ENCODE measurements at regions not wholly inside any gene's neighbourhood (a gene's known extent, or its start where the extent isn't known, plus 50 kb on each side); places are given as distances from the start of the nearest gene placed in this dataset.
A peak's percentile ranks its signal among the peaks of the same experiment; 100 is the strongest.

DNA sequence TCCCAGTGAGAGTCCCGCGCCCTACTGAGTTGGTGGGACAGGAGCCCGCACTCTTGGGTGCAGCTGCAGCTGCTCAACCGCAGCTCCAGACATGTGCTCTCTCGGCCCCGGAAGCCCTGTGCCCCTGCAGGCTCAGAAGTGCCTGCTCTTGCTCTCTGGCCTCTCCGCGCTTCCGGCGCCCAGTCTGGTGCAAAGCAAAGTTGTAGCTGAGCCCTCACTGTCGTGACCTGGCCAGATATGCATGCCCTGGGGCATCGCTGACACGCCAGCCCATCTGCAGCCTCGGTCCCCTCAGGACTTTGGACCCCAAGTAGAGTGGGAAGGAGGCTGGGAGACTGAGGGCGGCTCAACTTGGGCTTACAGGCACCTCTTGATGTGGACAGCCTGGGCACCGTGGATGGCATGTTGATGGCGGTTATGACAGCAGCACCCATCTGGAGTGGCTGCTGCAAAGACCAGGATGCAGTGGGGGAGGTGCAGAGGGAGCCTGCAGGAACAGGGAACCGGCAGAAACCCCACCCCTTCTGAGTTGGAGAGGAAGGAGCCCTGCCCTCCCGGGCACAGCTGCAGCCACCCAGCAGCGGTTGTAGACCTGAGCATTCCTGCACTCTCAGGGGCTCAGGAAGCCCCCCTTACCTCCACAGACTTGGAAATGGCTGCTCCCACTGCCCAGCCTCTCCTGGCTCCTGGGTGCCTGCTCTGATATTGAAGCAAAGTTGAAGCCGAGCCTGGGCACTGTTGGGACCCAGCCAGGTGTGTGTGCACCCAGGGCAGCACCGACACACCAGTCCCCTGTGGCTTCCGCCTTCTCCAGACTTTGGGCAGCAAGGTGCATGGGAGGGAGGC, 462.6 kb downstream of the TBC1D32 start (continued):
- TF ChIP-seq, protein P1, sequence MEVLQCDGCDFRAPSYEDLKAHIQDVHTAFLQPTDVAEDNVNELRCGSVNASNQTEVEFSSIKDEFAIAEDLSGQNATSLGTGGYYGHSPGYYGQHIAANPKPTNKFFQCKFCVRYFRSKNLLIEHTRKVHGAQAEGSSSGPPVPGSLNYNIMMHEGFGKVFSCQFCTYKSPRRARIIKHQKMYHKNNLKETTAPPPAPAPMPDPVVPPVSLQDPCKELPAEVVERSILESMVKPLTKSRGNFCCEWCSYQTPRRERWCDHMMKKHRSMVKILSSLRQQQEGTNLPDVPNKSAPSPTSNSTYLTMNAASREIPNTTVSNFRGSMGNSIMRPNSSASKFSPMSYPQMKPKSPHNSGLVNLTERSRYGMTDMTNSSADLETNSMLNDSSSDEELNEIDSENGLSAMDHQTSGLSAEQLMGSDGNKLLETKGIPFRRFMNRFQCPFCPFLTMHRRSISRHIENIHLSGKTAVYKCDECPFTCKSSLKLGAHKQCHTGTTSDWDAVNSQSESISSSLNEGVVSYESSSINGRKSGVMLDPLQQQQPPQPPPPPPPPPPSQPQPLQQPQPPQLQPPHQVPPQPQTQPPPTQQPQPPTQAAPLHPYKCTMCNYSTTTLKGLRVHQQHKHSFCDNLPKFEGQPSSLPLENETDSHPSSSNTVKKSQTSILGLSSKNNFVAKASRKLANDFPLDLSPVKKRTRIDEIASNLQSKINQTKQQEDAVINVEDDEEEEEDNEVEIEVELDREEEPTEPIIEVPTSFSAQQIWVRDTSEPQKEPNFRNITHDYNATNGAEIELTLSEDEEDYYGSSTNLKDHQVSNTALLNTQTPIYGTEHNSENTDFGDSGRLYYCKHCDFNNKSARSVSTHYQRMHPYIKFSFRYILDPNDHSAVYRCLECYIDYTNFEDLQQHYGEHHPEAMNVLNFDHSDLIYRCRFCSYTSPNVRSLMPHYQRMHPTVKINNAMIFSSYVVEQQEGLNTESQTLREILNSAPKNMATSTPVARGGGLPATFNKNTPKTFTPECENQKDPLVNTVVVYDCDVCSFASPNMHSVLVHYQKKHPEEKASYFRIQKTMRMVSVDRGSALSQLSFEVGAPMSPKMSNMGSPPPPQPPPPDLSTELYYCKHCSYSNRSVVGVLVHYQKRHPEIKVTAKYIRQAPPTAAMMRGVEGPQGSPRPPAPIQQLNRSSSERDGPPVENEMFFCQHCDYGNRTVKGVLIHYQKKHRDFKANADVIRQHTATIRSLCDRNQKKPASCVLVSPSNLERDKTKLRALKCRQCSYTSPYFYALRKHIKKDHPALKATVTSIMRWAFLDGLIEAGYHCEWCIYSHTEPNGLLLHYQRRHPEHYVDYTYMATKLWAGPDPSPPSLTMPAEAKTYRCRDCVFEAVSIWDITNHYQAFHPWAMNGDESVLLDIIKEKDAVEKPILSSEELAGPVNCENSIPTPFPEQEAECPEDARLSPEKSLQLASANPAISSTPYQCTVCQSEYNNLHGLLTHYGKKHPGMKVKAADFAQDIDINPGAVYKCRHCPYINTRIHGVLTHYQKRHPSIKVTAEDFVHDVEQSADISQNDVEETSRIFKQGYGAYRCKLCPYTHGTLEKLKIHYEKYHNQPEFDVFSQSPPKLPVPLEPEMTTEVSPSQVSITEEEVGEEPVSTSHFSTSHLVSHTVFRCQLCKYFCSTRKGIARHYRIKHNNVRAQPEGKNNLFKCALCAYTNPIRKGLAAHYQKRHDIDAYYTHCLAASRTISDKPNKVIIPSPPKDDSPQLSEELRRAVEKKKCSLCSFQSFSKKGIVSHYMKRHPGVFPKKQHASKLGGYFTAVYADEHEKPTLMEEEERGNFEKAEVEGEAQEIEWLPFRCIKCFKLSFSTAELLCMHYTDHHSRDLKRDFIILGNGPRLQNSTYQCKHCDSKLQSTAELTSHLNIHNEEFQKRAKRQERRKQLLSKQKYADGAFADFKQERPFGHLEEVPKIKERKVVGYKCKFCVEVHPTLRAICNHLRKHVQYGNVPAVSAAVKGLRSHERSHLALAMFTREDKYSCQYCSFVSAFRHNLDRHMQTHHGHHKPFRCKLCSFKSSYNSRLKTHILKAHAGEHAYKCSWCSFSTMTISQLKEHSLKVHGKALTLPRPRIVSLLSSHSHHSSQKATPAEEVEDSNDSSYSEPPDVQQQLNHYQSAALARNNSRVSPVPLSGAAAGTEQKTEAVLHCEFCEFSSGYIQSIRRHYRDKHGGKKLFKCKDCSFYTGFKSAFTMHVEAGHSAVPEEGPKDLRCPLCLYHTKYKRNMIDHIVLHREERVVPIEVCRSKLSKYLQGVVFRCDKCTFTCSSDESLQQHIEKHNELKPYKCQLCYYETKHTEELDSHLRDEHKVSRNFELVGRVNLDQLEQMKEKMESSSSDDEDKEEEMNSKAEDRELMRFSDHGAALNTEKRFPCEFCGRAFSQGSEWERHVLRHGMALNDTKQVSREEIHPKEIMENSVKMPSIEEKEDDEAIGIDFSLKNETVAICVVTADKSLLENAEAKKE (CRISPR knock-in tag; IDR thresholded peaks at IDR 0.05), result no peak

DNA sequence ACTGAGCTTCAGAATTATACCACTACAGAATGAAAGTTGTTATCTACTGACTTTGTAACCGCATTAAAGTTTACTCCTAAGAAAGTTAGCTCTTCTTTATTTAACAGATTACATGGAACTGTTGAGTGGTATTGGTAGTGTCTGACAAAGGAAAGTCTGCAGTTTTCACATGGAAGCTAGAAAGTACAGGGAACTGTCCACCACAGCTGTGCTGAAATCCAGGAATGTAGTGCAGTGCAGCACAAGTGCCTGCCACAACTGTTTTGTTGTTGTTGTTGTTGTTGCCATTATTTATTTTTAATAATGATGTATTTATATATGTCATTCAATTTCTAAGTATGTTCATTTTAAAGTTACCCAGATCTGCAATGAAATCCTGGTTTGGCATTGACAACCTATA, 464.9 kb downstream of the TBC1D32 start:
- no peaks in the 10 kb centered on the region for H3K4me1 Mint-ChIP-seq
- TF ChIP-seq NANOG (IDR thresholded peaks at IDR 0.05; ENCODE audit: borderline replicate concordance) (no peak), CREB1 (CRISPR knock-in tag; IDR thresholded peaks at IDR 0.05; ENCODE audit: low read depth) (no peak), JUNB (IDR thresholded peaks at IDR 0.05; ENCODE audit: unreplicated experiment) (no peak)
- TF ChIP-seq, protein P2, sequence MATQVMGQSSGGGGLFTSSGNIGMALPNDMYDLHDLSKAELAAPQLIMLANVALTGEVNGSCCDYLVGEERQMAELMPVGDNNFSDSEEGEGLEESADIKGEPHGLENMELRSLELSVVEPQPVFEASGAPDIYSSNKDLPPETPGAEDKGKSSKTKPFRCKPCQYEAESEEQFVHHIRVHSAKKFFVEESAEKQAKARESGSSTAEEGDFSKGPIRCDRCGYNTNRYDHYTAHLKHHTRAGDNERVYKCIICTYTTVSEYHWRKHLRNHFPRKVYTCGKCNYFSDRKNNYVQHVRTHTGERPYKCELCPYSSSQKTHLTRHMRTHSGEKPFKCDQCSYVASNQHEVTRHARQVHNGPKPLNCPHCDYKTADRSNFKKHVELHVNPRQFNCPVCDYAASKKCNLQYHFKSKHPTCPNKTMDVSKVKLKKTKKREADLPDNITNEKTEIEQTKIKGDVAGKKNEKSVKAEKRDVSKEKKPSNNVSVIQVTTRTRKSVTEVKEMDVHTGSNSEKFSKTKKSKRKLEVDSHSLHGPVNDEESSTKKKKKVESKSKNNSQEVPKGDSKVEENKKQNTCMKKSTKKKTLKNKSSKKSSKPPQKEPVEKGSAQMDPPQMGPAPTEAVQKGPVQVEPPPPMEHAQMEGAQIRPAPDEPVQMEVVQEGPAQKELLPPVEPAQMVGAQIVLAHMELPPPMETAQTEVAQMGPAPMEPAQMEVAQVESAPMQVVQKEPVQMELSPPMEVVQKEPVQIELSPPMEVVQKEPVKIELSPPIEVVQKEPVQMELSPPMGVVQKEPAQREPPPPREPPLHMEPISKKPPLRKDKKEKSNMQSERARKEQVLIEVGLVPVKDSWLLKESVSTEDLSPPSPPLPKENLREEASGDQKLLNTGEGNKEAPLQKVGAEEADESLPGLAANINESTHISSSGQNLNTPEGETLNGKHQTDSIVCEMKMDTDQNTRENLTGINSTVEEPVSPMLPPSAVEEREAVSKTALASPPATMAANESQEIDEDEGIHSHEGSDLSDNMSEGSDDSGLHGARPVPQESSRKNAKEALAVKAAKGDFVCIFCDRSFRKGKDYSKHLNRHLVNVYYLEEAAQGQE (IDR thresholded peaks at IDR 0.05; ENCODE audit: unreplicated experiment), result peak; percentile 83
- peak; percentile 44 for DNase-seq (ENCODE audit: low spot score)
- peaks cover 5% of the 10 kb centered on the region for H3K27me3 Mint-ChIP-seq (ENCODE audit: insufficient read depth, low read depth, poor library complexity)
- Histone ChIP-seq H3K4me2 (no peak overlapping the region), H3K79me2 (replicated peaks; ENCODE audit: insufficient read depth) (no peaks in the 10 kb centered on the region), H3K4me3 (no peak overlapping the region), H3K9me2 (ENCODE audit: insufficient read depth) (0 out of 2 replicates have a peak, but pooled peaks cover 4% of the 10 kb centered on the region), H3K4me1 (ENCODE audit: insufficient read depth) (no peaks in the 10 kb centered on the region), H4K20me1 (replicated peaks; ENCODE audit: insufficient read depth) (no peaks in the 10 kb centered on the region), H3F3A (replicated peaks; ENCODE audit: low read depth) (no peaks in the 10 kb centered on the region), H3K36me3 (ENCODE audit: insufficient read depth) (no peaks in the 10 kb centered on the region), H3K27ac (ENCODE audit: low read depth) (no peak overlapping the region), H3K27me3 (ENCODE audit: insufficient read depth) (no peaks in the 10 kb centered on the region), H2AFZ (no peak overlapping the region)
- H3K4me3 Mint-ChIP-seq, result no peak overlapping the region
- peak; percentile 61 for ATAC-seq
- H3K9me3 Mint-ChIP-seq, result no peaks in the 10 kb centered on the region
- no peak overlapping the region for H3K27ac Mint-ChIP-seq
- H3K36me3 Mint-ChIP-seq (ENCODE audit: low read depth), result no peaks in the 10 kb centered on the region
